Endothelial cell of umbilical vein (primary cell): ENCODE measurements at regions not wholly inside any gene's neighbourhood (a gene's known extent, or its start where the extent isn't known, plus 50 kb on each side); places are given as distances from the start of the nearest gene placed in this dataset.

Experiments used
- CTCF ChIP-seq, 2 donors: IDR thresholded peaks; 1 replicate in 1 of 2; 2 replicates in 1 of 2; pipeline ENCODE4 v1.5.1; 2011; ENCODE audit warnings: low read length in 2 of 2, mild to moderate bottlenecking in 2 of 2, moderate library complexity in 2 of 2, control low read depth in 1 of 2, inconsistent platforms in 1 of 2, low read depth in 1 of 2; ENCODE audit not compliant: insufficient read depth in 1 of 2; ENCODE audit errors: extremely low read depth in 1 of 2
- EZH2 ChIP-seq: IDR thresholded peaks from 2 replicates; pipeline ENCODE4 v1.6.1; 2012; ENCODE audit warnings: borderline replicate concordance, low read depth, mild to moderate bottlenecking, moderate library complexity, low read length, inconsistent platforms; ENCODE audit not compliant: severe bottlenecking
- MAX ChIP-seq: IDR thresholded peaks from 2 replicates; pipeline ENCODE4 v1.6.1; 2011; ENCODE audit not compliant: insufficient read depth, insufficient read length
- POLR2A ChIP-seq: IDR thresholded peaks from 2 replicates; pipeline ENCODE4 v1.6.1; 2012; ENCODE audit warnings: low read depth, mild to moderate bottlenecking, control low read depth, low read length

GRCh38 chr3:117266806-117267205 lies 557.2 kb downstream of the TUSC7 start:
- TF ChIP-seq POLR2A = no peak
- no peak for TF ChIP-seq CTCF (IDR thresholded peaks at IDR 0.05; ENCODE audit: extremely low read depth in 1 of 2, insufficient read depth in 1 of 2, low read depth in 1 of 2, low read length in 2 of 2)
- TF ChIP-seq MAX = no peak
- TF ChIP-seq EZH2 = no peak
